B cell (primary cell): ENCODE measurements at regions not wholly inside any gene's neighbourhood (a gene's known extent, or its start where the extent isn't known, plus 50 kb on each side); places are given as distances from the start of the nearest gene placed in this dataset.

Experiments used
- ATAC-seq: fragments of 200-7000 bp; cut with Tn5 transposase; one replicate; pipeline ENCODE4 v1.10.0; 2021; ENCODE audit warnings: low read depth, mild to moderate bottlenecking, moderate number of reproducible peaks, moderate library complexity
- CTCF ChIA-PET: fragments of 350-600 bp; sonication (Branson Sonifier 250); formaldehyde crosslinking; loops from one replicate; lab custom pipeline; 2021; ENCODE audit warnings: antibody characterized with exemption, inconsistent platforms; lab: Charles Lee
- POLR2A ChIA-PET: fragments of 350-600 bp; sonication (Branson Sonifier 250); formaldehyde crosslinking; loops from one replicate; lab custom pipeline; 2021; ENCODE audit warnings: antibody characterized with exemption; lab: Charles Lee
- DNase-seq: peaks from one replicate; pipeline ENCODE4 v3.0.0; 2013
- H2AFZ ChIP-seq: 2 replicates; pipeline ENCODE4 v1.6.1; 2012; ENCODE audit warnings: mild to moderate bottlenecking, low read depth, low read length; ENCODE audit not compliant: insufficient read depth, poor library complexity, severe bottlenecking
- H3K27ac ChIP-seq, 2 donors: 1 replicate in 1 of 2; 2 replicates in 1 of 2; pipeline ENCODE4 v1.5.1; 2012 to 2013; ENCODE audit warnings: low read length in 2 of 2, mild to moderate bottlenecking in 2 of 2, moderate library complexity in 1 of 2
- H3K27me3 ChIP-seq, 4 experiments: fragments of 200-600 bp in 1 of 4; sonication (generic) in 1 of 4; replicated peaks in 1 of 4; 1 replicate in 2 of 4; 2 replicates in 2 of 4; pipeline versions ENCODE4 v1.6.1 to v1.7.0; 2013 to 2016; ENCODE audit warnings: low read length in 3 of 4, mild to moderate bottlenecking in 2 of 4, mixed read lengths in 1 of 4, moderate library complexity in 1 of 4; ENCODE audit not compliant: insufficient read depth in 4 of 4, control insufficient read depth in 3 of 4; ENCODE audit errors: control extremely low read depth in 1 of 4
- H3K36me3 ChIP-seq, 2 experiments: replicated peaks in 1 of 2; 1 replicate in 1 of 2; 2 replicates in 1 of 2; pipeline versions ENCODE4 v1.6.1 to v1.7.1; 2013; ENCODE audit warnings: low read length in 1 of 2; ENCODE audit not compliant: insufficient read depth in 2 of 2, control insufficient read depth in 1 of 2; ENCODE audit errors: control extremely low read depth in 1 of 2, extremely low read depth in 1 of 2
- H3K4me1 ChIP-seq, 2 donors: fragments of 200-600 bp in 1 of 2; sonication (generic) in 1 of 2; 1 replicate in 1 of 2; 2 replicates in 1 of 2; pipeline versions ENCODE4 v1.5.1 to v1.6.1; 2013 to 2017; ENCODE audit warnings: low read length in 2 of 2; ENCODE audit not compliant: control insufficient read depth in 2 of 2, insufficient read depth in 2 of 2
- H3K4me2 ChIP-seq: replicated peaks from 2 replicates; pipeline ENCODE3; 2012; ENCODE audit warnings: mild to moderate bottlenecking, low read depth, low read length; ENCODE audit not compliant: poor library complexity, severe bottlenecking
- H3K4me3 ChIP-seq, 5 experiments: fragments of 200-600 bp in 1 of 5; sonication (generic) in 1 of 5; 1 replicate in 3 of 5; 2 replicates in 2 of 5; pipeline versions ENCODE4 v1.5.1 to v1.7.0; 2011 to 2016; ENCODE audit warnings: low read length in 4 of 5, mild to moderate bottlenecking in 4 of 5, low read depth in 2 of 5, control low read depth in 1 of 5, moderate library complexity in 1 of 5; ENCODE audit not compliant: insufficient read depth in 1 of 5; ENCODE audit errors: control extremely low read depth in 1 of 5, extremely low read depth in 1 of 5
- H3K79me2 ChIP-seq: fragments of 200-600 bp; sonication (generic); one replicate; pipeline ENCODE4 v1.6.0; 2016; ENCODE audit warnings: low read length; ENCODE audit not compliant: control insufficient read depth, insufficient read depth
- H3K9ac ChIP-seq: fragments of 200-600 bp; sonication (generic); 2 replicates; pipeline ENCODE4 v1.6.1; 2017; ENCODE audit warnings: mild to moderate bottlenecking, low read length, moderate library complexity
- H3K9me3 ChIP-seq, 3 donors: one replicate each; pipeline versions ENCODE4 v1.6.1 to v1.7.1; 2013; ENCODE audit warnings: low read length in 2 of 3; ENCODE audit not compliant: control insufficient read depth in 2 of 3, insufficient read depth in 1 of 3; ENCODE audit errors: control extremely low read depth in 1 of 3
- H4K20me1 ChIP-seq: 2 replicates; pipeline ENCODE4 v1.6.0; 2012; ENCODE audit warnings: mild to moderate bottlenecking, low read length; ENCODE audit not compliant: insufficient read depth, control insufficient read depth, poor library complexity, severe bottlenecking
- H3K27ac Mint-ChIP-seq: one replicate; pipeline ENCODE4 v1.8.0; 2021; ENCODE audit warnings: mixed read lengths
- H3K27me3 Mint-ChIP-seq: one replicate; pipeline ENCODE4 v1.8.0; 2021; ENCODE audit warnings: mixed read lengths
- H3K4me1 Mint-ChIP-seq: one replicate; pipeline ENCODE4 v1.8.0; 2021; ENCODE audit warnings: mixed read lengths
- H3K4me3 Mint-ChIP-seq: one replicate; pipeline ENCODE4 v1.8.0; 2021; ENCODE audit warnings: mixed read lengths
- H3K9me3 Mint-ChIP-seq: one replicate; pipeline ENCODE4 v1.8.0; 2022; ENCODE audit warnings: mixed read lengths; ENCODE audit not compliant: insufficient read depth
- CTCF ChIP-seq: fragments of 200-600 bp; IDR thresholded peaks from one replicate; pipeline ENCODE4 v1.8.0; 2022; ENCODE audit warnings: antibody characterized with exemption, mild to moderate bottlenecking
- EZH2 ChIP-seq: IDR thresholded peaks from 2 replicates; pipeline ENCODE4 v1.6.1; 2012; ENCODE audit warnings: borderline replicate concordance, low read depth, mild to moderate bottlenecking, moderate library complexity, low read length; ENCODE audit not compliant: insufficient read depth, poor library complexity, severe bottlenecking
- WGBS: methylation state at CpG from one replicate; pipeline ENCODE4 v1.1.5; 2013; ENCODE audit warnings: missing lambda C conversion rate; ENCODE audit not compliant: insufficient coverage; 5-methylcytosine and 5-hydroxymethylcytosine counted together
- intact Hi-C: fragments of 100-400 bp; cut with micrococcal nuclease; formaldehyde crosslinking; loops from one replicate; pipeline ENCODE4 v1.10.0; 2022

DNA sequence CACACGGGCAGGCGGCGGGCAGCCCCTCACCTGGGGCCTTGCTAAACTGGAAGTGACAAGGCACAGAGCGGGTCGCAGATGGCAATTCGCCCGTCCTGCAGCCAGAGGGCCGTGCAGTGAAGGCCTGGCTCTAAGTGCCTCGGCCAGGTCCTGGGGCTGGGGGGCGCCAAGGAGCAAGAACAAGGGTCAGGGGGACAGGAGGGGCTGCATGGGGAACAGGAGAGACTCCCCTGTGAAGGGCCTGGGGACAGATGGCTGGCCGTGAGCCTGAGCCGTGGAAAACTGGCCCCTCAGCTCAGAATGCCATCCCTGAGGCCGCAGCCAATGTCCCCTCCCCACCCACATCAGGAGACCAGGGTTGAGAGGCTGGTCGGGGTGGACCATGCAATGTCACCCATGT is 60.0 kb downstream of the RTL6 start:
- ATAC-seq (no peak), DNase-seq (no peak)
- Histone ChIP-seq H3K4me3 (no peak overlapping the region), H3K4me1 (no peaks in the 10 kb centered on the region), H3K36me3 (no peaks in the 10 kb centered on the region), H3K79me2 (no peaks in the 10 kb centered on the region), H3K9ac (no peak overlapping the region), H3K27me3 (no peaks in the 10 kb centered on the region), H4K20me1 (no peaks in the 10 kb centered on the region), H3K27ac (no peak overlapping the region), H3K9me3 (no peaks in the 10 kb centered on the region), H2AFZ (no peak overlapping the region), H3K4me2 (no peak overlapping the region)
- intact Hi-C loops = no loop called here
- Mint-ChIP-seq H3K27ac (no peak overlapping the region), H3K4me3 (no peak overlapping the region), H3K9me3 (no peaks in the 10 kb centered on the region), H3K27me3 (peaks cover 7% of the 10 kb centered on the region), H3K4me1 (no peaks in the 10 kb centered on the region)
- WGBS = 89% methylated on average over 13 of the region's 14 CpGs
- POLR2A ChIA-PET = no interaction called here
- TF ChIP-seq CTCF = no peak
- no peak for TF ChIP-seq EZH2
- CTCF ChIA-PET = no interaction called here

DNA sequence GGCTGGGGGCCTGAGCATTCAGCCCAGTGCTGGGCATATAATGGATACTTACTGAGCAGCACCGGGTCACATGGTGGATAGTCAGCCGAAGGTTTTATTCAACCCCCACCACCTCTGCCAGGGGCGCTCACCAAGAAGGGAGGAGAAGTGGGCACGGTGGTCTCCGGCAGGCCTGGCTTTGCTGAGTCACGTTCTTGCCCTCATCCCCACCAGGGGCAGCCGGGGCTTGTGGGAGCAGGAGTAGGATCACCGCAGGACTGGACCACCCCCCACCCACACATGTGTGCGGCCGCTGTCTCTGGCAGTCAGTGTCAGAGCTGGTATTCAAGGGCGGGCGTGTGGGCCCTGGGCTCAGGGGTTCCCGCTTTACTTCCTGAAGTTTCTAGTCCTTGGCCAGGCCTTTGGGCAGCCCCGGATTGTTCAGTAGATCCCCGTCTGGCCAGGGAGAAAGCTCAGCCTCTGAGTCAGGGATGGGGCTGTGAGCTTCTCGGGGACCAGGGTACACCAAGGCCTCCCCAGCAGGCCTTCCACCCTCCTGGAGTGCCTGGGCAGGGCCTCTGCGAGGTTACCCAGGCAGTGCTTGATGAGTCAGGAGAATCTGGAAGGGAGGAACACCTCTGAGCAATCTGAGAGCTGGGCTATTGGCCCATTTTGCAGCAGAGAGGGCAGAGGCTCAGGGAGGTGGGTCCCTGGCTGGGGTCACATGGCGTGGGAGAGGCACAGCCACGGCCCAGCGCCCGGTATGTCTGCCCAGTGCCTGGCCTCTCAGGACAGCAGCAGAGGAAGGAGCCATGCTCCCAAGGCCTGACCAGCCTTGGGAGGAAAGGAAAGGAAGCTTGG is 60.6 kb downstream of the RTL6 start:
- no peak overlapping the region for H3K27ac Mint-ChIP-seq

More for the DNA sequence above, 60.6 kb downstream of the RTL6 start:
- Histone ChIP-seq H3K36me3 (no peaks in the 10 kb centered on the region), H3K4me2 (no peak overlapping the region), H3K79me2 (no peaks in the 10 kb centered on the region), H3K4me3 (no peak overlapping the region), H3K9me3 (no peaks in the 10 kb centered on the region), H4K20me1 (no peaks in the 10 kb centered on the region), H3K4me1 (no peaks in the 10 kb centered on the region), H3K9ac (no peak overlapping the region), H3K27ac (no peak overlapping the region), H2AFZ (no peak overlapping the region), H3K27me3 (no peaks in the 10 kb centered on the region)
- POLR2A ChIA-PET = no interaction called here
- CTCF ChIA-PET = interaction anchor here (0.6 kb wide), 1 partner anchor 560 kb away, joined by 5 read pairs; no protein-coding TSS in a partner anchor
- WGBS = 91% methylated on average over 17 of the region's 21 CpGs
- no peak overlapping the region for H3K4me3 Mint-ChIP-seq
- no peaks in the 10 kb centered on the region for H3K9me3 Mint-ChIP-seq
- H3K27me3 Mint-ChIP-seq = peaks cover 4% of the 10 kb centered on the region
- no peaks in the 10 kb centered on the region for H3K4me1 Mint-ChIP-seq
- TF ChIP-seq EZH2 = no peak
- no peak for TF ChIP-seq CTCF
- intact Hi-C loops = no loop called here
- ATAC-seq (no peak), DNase-seq (no peak)
